HG03520 (cell line): ENCODE measurements at regions not wholly inside any gene's neighbourhood (a gene's known extent, or its start where the extent isn't known, plus 50 kb on each side); places are given as distances from the start of the nearest gene placed in this dataset.

ENCODE experiments used
- ATAC-seq: cut with Tn5 transposase; IDR thresholded peaks from one replicate; pipeline ENCODE4 v1.9.1; 2021; ENCODE audit warnings: mild to moderate bottlenecking, moderate library complexity; ENCODE audit not compliant: unreplicated experiment

- no peak for ATAC-seq
These were observed 164.9 kb upstream of the PRNP start for GRCh38 chr20:4521170-4521968.

GRCh38 chr20:4519534-4519933, 166.7 kb upstream of the PRNP start:
- ATAC-seq = no peak

GRCh38 chr20:4516876-4517275, 169.4 kb upstream of the PRNP start:
- no peak for ATAC-seq

GRCh38 chr20:4513720-4514119, 172.5 kb upstream of the PRNP start:
- no peak for ATAC-seq

GRCh38 chr20:4512891-4513550, 173.2 kb upstream of the PRNP start:
- ATAC-seq = no peak

- no peak for ATAC-seq
These were observed 174.5 kb upstream of the PRNP start for GRCh38 chr20:4511776-4512175.

GRCh38 chr20:4509825-4510522, 176.3 kb upstream of the PRNP start:
- no peak for ATAC-seq

GRCh38 chr20:4508773-4509172, 177.5 kb upstream of the PRNP start:
- no peak for ATAC-seq

GRCh38 chr20:4507288-4507719, 179.0 kb upstream of the PRNP start:
- ATAC-seq = no peak

- ATAC-seq = no peak
These were observed 181.4 kb upstream of the PRNP start for GRCh38 chr20:4504814-4505213.

GRCh38 chr20:4502756-4503155, 183.5 kb upstream of the PRNP start:
- no peak for ATAC-seq

- no peak for ATAC-seq
These were observed 192.9 kb upstream of the PRNP start for GRCh38 chr20:4493386-4493785.

- no peak for ATAC-seq
These were observed 194.6 kb upstream of the PRNP start for GRCh38 chr20:4491643-4492042.

- ATAC-seq = no peak
These were observed 195.5 kb upstream of the PRNP start for GRCh38 chr20:4490606-4491280.

GRCh38 chr20:4490045-4490444, 196.2 kb upstream of the PRNP start:
- no peak for ATAC-seq

- ATAC-seq = no peak
These were observed 197.6 kb upstream of the PRNP start for GRCh38 chr20:4488407-4489339.

GRCh38 chr20:4484379-4484997, 201.8 kb upstream of the PRNP start:
- no peak for ATAC-seq

- ATAC-seq = no peak
These were observed 202.3 kb upstream of the PRNP start for GRCh38 chr20:4483961-4484360.

GRCh38 chr20:4483486-4483885, 202.8 kb upstream of the PRNP start:
- no peak for ATAC-seq

GRCh38 chr20:4480104-4480503, 206.2 kb upstream of the PRNP start:
- no peak for ATAC-seq
